Esophagus (tissue), 2 donors: ENCODE measurements at regions not wholly inside any gene's neighbourhood (a gene's known extent, or its start where the extent isn't known, plus 50 kb on each side); places are given as distances from the start of the nearest gene placed in this dataset.

ENCODE experiments used
- H3K27ac ChIP-seq, 2 donors: one replicate each; pipeline ENCODE4 v1.5.1; 2013; ENCODE audit warnings: low read depth in 2 of 2, mild to moderate bottlenecking in 2 of 2, inconsistent platforms in 1 of 2, low read length in 1 of 2, moderate library complexity in 1 of 2
- H3K27me3 ChIP-seq, 2 donors: one replicate each; pipeline ENCODE4 v1.6.1; 2013; ENCODE audit warnings: low read length in 2 of 2, control low read depth in 1 of 2, mild to moderate bottlenecking in 1 of 2; ENCODE audit not compliant: insufficient read depth in 2 of 2, control insufficient read depth in 1 of 2
- H3K36me3 ChIP-seq, 2 donors: one replicate each; pipeline ENCODE4 v1.6.1; 2013; ENCODE audit warnings: low read length in 1 of 2; ENCODE audit not compliant: control insufficient read depth in 2 of 2, insufficient read depth in 2 of 2
- H3K4me1 ChIP-seq, 2 donors: one replicate each; pipeline ENCODE4 v1.6.1; 2013; ENCODE audit warnings: low read length in 1 of 2; ENCODE audit not compliant: control insufficient read depth in 2 of 2, insufficient read depth in 2 of 2
- H3K4me3 ChIP-seq, 2 donors: one replicate each; pipeline ENCODE4 v1.5.1; 2013; ENCODE audit warnings: low read length in 2 of 2, mild to moderate bottlenecking in 2 of 2, low read depth in 1 of 2, moderate library complexity in 1 of 2
- H3K9me3 ChIP-seq, 2 donors: one replicate each; pipeline ENCODE4 v1.6.1; 2013; ENCODE audit warnings: mild to moderate bottlenecking in 2 of 2, low read depth in 1 of 2, low read length in 1 of 2, moderate library complexity in 1 of 2; ENCODE audit not compliant: control insufficient read depth in 2 of 2, insufficient read depth in 1 of 2
- WGBS, 2 donors: extraction: QIAGEN DNeasy Blood & Tissue Kit; methylation state at CpG; one replicate each; pipeline ENCODE4 v1.1.7; 2013; 5-methylcytosine and 5-hydroxymethylcytosine counted together
- donor health status: healthy with polysubstance abuse.
- donor health status: Bipolar disorder and iron deficiency.

- no peak overlapping the region for H3K27ac ChIP-seq
- H3K27me3 ChIP-seq, result no peaks in the 10 kb centered on the region
- no peaks in the 10 kb centered on the region for H3K36me3 ChIP-seq
These were observed 1082.4 kb upstream of the B3GALT2 start for GRCh38 chr1:194268839-194269238.

GRCh38 chr1:194267021-194267420 is 1080.6 kb upstream of the B3GALT2 start:
- Histone ChIP-seq H3K4me3 (no peak overlapping the region), H3K9me3 (peaks cover 0 to 2% of the 10 kb centered on the region in 2 donors), H3K4me1 (no peaks in the 10 kb centered on the region), H3K27ac (no peak overlapping the region), H3K36me3 (no peaks in the 10 kb centered on the region), H3K27me3 (no peaks in the 10 kb centered on the region)
- WGBS, 2 donors, result 73 to 81% methylated on average over 2 of the region's 2 CpGs

More at GRCh38 chr1:194268839-194269238, 1082.4 kb upstream of the B3GALT2 start:
- H3K4me3 ChIP-seq, result no peak overlapping the region
- H3K4me1 ChIP-seq, result no peaks in the 10 kb centered on the region
- H3K9me3 ChIP-seq, result peaks cover 0 to 2% of the 10 kb centered on the region in 2 donors

GRCh38 chr1:194256010-194256409 is 1069.6 kb upstream of the B3GALT2 start:
- Histone ChIP-seq H3K9me3 (no peaks in the 10 kb centered on the region), H3K4me1 (no peaks in the 10 kb centered on the region), H3K27ac (no peak overlapping the region), H3K27me3 (no peaks in the 10 kb centered on the region), H3K4me3 (no peak overlapping the region), H3K36me3 (no peaks in the 10 kb centered on the region)
- 56 to 62% methylated on average over 2 of the region's 2 CpGs for WGBS, 2 donors

GRCh38 chr1:194252199-194252598 is 1065.8 kb upstream of the B3GALT2 start:
- no peaks in the 10 kb centered on the region for H3K9me3 ChIP-seq
- no peaks in the 10 kb centered on the region for H3K27me3 ChIP-seq
- no peaks in the 10 kb centered on the region for H3K36me3 ChIP-seq
- no peak overlapping the region for H3K4me3 ChIP-seq
- no peak overlapping the region for H3K27ac ChIP-seq
- WGBS, 2 donors, result 34 to 42% methylated on average over 1 of the region's 1 CpG
- H3K4me1 ChIP-seq, result no peaks in the 10 kb centered on the region

- WGBS, 2 donors, result 67 to 74% methylated on average over 1 of the region's 1 CpG
- H3K9me3 ChIP-seq, result no peaks in the 10 kb centered on the region
- no peaks in the 10 kb centered on the region for H3K4me1 ChIP-seq
- H3K27ac ChIP-seq, result no peak overlapping the region
- no peak overlapping the region for H3K4me3 ChIP-seq
- no peaks in the 10 kb centered on the region for H3K27me3 ChIP-seq
- H3K36me3 ChIP-seq, result no peaks in the 10 kb centered on the region
These were observed 1054.8 kb upstream of the B3GALT2 start for GRCh38 chr1:194241215-194241614.

- no peak overlapping the region for H3K27ac ChIP-seq
- H3K9me3 ChIP-seq, result peaks cover 3 to 7% of the 10 kb centered on the region in 2 donors
- H3K4me3 ChIP-seq, result no peak overlapping the region
- H3K4me1 ChIP-seq, result no peaks in the 10 kb centered on the region
- 24 to 55% methylated on average over 2 of the region's 2 CpGs for WGBS, 2 donors
- no peaks in the 10 kb centered on the region for H3K36me3 ChIP-seq
- no peaks in the 10 kb centered on the region for H3K27me3 ChIP-seq
These were observed 1046.7 kb upstream of the B3GALT2 start for GRCh38 chr1:194233069-194233468.

GRCh38 chr1:194230351-194231144 is 1044.1 kb upstream of the B3GALT2 start:
- Histone ChIP-seq H3K36me3 (no peaks in the 10 kb centered on the region), H3K27me3 (no peaks in the 10 kb centered on the region), H3K27ac (no peak overlapping the region), H3K9me3 (peaks cover 3 to 7% of the 10 kb centered on the region in 2 donors), H3K4me3 (no peak overlapping the region), H3K4me1 (no peaks in the 10 kb centered on the region)
- 84 to 95% methylated on average over 4 of the region's 4 CpGs for WGBS, 2 donors

- Histone ChIP-seq H3K27me3 (no peaks in the 10 kb centered on the region), H3K4me3 (no peak overlapping the region), H3K27ac (no peak overlapping the region), H3K4me1 (no peaks in the 10 kb centered on the region), H3K9me3 (peaks cover 3 to 7% of the 10 kb centered on the region in 2 donors), H3K36me3 (no peaks in the 10 kb centered on the region)
- 91 to 96% methylated on average over 1 of the region's 1 CpG for WGBS, 2 donors
These were observed 1042.0 kb upstream of the B3GALT2 start for GRCh38 chr1:194228427-194228826.

- no peaks in the 10 kb centered on the region for H3K36me3 ChIP-seq
- H3K4me1 ChIP-seq, result no peaks in the 10 kb centered on the region
- H3K4me3 ChIP-seq, result no peak overlapping the region
- H3K9me3 ChIP-seq, result peaks cover 3 to 7% of the 10 kb centered on the region in 2 donors
- no peaks in the 10 kb centered on the region for H3K27me3 ChIP-seq
- no peak overlapping the region for H3K27ac ChIP-seq
- 65 to 67% methylated on average over 1 of the region's 1 CpG for WGBS, 2 donors
These were observed 1040.7 kb upstream of the B3GALT2 start for GRCh38 chr1:194227161-194227560.

GRCh38 chr1:194225821-194226220 is 1039.4 kb upstream of the B3GALT2 start:
- H3K4me1 ChIP-seq, result no peaks in the 10 kb centered on the region
- H3K9me3 ChIP-seq, result peaks cover 3 to 7% of the 10 kb centered on the region in 2 donors
- 38 to 45% methylated on average over 2 of the region's 2 CpGs for WGBS, 2 donors
- H3K4me3 ChIP-seq, result no peak overlapping the region
- no peaks in the 10 kb centered on the region for H3K36me3 ChIP-seq
- no peak overlapping the region for H3K27ac ChIP-seq
- no peaks in the 10 kb centered on the region for H3K27me3 ChIP-seq
